RWPE1 (cell line): ENCODE measurements at regions not wholly inside any gene's neighbourhood (a gene's known extent, or its start where the extent isn't known, plus 50 kb on each side); places are given as distances from the start of the nearest gene placed in this dataset.
"Not testable (repeated sequence)": the region's sequence is repeated elsewhere in the genome, so short reads cannot be mapped to it uniquely, and the experiment has no call there.

Experiments
- CTCF ChIA-PET: fragments of 350-600 bp; sonication (Branson Sonifier 250); formaldehyde crosslinking; extraction: SDS; loops from one replicate; lab custom pipeline; 2021; lab: Yijun Ruan, JAX
- POLR2A ChIA-PET: fragments of 400-600 bp; formaldehyde crosslinking; extraction: SDS; loops from one replicate; lab custom pipeline; 2020; ENCODE audit warnings: antibody characterized with exemption; ENCODE audit not compliant: low non-redundant PET; lab: Yijun Ruan, JAX
- DNase-seq: peaks from one replicate; pipeline ENCODE4 v3.0.0; 2012; ENCODE audit warnings: low spot score
- H3K27ac ChIP-seq: fragments of 450-650 bp; 2 replicates; pipeline ENCODE4 v1.5.1; 2017
- TF ChIP-seq, protein P1 (sequence below): fragments of 450-650 bp; conservative IDR thresholded peaks from 2 replicates; pipeline ENCODE4 v1.5.1; 2017; ENCODE audit warnings: low read depth, mild to moderate bottlenecking

DNA sequence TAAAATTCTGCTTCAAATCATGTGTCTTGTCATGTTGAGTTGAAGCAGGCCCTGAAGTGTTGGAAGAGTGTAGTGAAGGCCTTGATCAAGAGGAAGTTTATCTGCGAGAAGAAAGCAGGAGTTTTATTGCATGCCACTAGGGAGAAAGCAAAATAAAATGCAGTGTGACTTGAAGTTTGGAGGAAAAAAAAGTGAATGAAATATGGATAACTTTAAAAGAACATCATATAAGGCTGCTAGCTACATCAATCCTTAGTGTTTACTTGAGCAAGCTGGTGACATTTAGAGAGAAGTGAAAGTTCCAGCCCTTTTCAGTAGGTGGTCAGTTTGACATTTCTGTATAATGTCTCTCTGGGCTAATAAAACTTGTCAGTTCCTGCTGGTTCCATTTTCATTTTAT lies 841.1 kb downstream of the TMTC2 start:
- ChIA-PET CTCF (no interaction called here), POLR2A (no interaction called here)
- no peak for DNase-seq
- TF ChIP-seq, protein P1, sequence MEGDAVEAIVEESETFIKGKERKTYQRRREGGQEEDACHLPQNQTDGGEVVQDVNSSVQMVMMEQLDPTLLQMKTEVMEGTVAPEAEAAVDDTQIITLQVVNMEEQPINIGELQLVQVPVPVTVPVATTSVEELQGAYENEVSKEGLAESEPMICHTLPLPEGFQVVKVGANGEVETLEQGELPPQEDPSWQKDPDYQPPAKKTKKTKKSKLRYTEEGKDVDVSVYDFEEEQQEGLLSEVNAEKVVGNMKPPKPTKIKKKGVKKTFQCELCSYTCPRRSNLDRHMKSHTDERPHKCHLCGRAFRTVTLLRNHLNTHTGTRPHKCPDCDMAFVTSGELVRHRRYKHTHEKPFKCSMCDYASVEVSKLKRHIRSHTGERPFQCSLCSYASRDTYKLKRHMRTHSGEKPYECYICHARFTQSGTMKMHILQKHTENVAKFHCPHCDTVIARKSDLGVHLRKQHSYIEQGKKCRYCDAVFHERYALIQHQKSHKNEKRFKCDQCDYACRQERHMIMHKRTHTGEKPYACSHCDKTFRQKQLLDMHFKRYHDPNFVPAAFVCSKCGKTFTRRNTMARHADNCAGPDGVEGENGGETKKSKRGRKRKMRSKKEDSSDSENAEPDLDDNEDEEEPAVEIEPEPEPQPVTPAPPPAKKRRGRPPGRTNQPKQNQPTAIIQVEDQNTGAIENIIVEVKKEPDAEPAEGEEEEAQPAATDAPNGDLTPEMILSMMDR, result no peak
- no peak overlapping the region for H3K27ac ChIP-seq

DNA sequence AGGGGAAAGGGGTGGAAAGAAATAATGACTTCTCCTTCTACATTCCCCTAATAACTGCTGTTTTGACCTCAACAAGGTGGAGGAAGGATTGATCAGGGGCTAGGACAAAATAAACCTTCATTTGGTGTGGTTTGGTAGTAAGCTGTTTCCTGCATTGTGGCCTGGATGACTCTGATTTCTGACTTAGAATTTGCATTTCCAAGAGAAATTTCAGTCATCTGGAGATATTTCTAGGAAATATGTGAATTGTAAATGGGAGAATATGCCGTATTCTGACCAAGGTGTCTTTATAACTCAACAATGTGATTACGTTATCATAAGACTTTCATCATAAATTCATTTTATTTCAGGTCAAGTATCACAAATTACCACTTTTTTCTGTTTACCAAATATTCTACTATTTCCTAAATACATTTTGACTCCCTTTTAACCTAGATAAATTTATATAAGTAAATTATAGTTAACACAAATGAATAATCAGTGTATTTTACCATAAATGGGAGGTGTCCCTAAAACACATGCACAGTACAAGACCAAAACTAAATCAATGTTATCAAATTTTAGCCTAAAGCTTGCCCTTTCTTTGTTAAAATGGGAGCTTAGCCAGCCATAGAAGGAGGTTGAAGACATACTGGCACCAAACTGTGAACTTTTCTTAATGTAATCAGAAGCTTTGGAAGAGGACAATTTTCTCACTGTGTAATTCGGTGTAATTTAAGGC lies 828.8 kb downstream of the TMTC2 start:
- TF ChIP-seq, protein P1, result no peak
- CTCF ChIA-PET, result no interaction called here
- H3K27ac ChIP-seq, result no peak overlapping the region
- DNase-seq, result no peak
- POLR2A ChIA-PET, result no interaction called here

DNA sequence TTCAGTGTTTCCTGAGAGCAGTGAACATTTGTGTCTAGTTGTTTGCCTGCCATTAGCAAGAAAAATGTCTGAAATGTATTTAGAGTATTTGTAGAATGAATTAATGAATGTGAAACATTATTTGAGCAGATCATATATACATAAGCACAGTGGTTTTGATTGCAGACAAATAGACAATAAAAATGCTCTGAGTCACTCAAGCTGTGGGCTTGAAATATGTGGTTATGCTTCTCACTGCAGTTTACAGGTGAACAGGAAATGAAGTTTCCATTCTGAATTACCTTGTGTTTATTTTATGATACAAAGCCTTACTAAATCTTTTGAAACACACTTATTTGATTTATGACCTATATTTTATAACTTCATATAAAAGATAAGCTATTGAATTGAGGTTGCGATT lies 827.7 kb downstream of the TMTC2 start:
- CTCF ChIA-PET, result no interaction called here
- no peak overlapping the region for H3K27ac ChIP-seq
- TF ChIP-seq, protein P1, result no peak
- POLR2A ChIA-PET, result no interaction called here
- peak; percentile 17 for DNase-seq

GRCh38 chr12:83506841-83507240 lies 820.1 kb downstream of the TMTC2 start:
- TF ChIP-seq, protein P1, result no peak
- H3K27ac ChIP-seq, result no peak overlapping the region
- ChIA-PET POLR2A (no interaction called here), CTCF (no interaction called here)
- no peak for DNase-seq

DNA sequence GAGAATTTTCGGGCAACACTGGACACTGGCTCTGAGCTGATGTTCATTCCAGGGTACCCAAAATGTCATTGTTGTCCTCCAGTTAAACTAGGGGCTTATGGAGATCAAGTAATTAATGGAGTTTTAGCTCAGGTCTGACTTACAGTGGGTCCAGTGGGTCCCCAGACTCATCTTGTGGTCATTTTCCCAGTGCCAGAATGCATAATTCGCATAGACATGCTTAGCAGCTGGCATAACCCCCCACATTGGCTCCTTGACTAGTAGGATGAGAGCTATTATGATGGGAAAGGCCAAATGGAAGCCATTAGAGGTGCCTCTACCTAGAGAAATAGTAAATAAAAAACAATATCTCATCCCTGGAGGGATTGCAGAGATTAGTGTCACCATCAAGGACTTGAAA lies 818.9 kb downstream of the TMTC2 start:
- H3K27ac ChIP-seq, result no peak overlapping the region
- ChIA-PET CTCF (no interaction called here), POLR2A (no interaction called here)
- no peak for DNase-seq
- TF ChIP-seq, protein P1, result no peak

- POLR2A ChIA-PET, CTCF ChIA-PET, H3K27ac ChIP-seq, DNase-seq: not testable (repeated sequence)
Observed at GRCh38 chr12:83499894-83500293, 813.2 kb downstream of the TMTC2 start.

GRCh38 chr12:83477696-83478095 lies 791.0 kb downstream of the TMTC2 start:
- CTCF ChIA-PET, result no interaction called here
- POLR2A ChIA-PET, result no interaction called here
- TF ChIP-seq, protein P1, result no peak
- no peak overlapping the region for H3K27ac ChIP-seq
- DNase-seq, result no peak
